ENCODE measurements at regions not wholly inside any gene's neighbourhood (a gene's known extent, or its start where the extent isn't known, plus 50 kb on each side); places are given as distances from the start of the nearest gene placed in this dataset.
A peak's percentile ranks its signal among the peaks of the same experiment; 100 is the strongest.

DNA sequence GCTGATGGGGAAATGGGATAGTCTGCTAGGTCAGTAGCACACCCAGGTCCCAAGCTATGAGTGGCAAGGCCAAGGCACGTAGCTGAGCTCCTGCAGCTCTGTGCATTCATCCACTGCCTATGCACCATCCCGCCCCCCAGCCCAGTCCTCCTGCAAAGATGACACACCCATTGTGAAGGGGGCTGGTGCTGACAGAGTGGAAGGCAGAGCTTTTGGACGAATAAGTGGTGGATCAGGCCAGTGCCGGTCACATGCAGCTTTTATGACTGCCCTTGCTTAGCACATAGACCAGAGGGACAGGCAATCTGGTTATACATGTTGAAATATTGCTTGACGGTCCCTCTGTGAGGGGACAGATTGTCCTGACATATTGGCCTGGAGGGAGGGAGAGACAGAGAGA lies 494.3 kb downstream of the PTPRU start:
- no peak for DNase-seq (ENCODE audit: low spot score)

GRCh38 chr1:29729281-29729680 lies 493.0 kb downstream of the PTPRU start:
- DNase-seq (ENCODE audit: low spot score): no peak

GRCh38 chr1:29728703-29729102 lies 492.4 kb downstream of the PTPRU start:
- no peak for DNase-seq (ENCODE audit: low spot score)

GRCh38 chr1:29725262-29725661 lies 488.9 kb downstream of the PTPRU start:
- no peak for DNase-seq (ENCODE audit: low spot score)

GRCh38 chr1:29722598-29722997 lies 486.3 kb downstream of the PTPRU start:
- no peak for DNase-seq (ENCODE audit: low spot score)

GRCh38 chr1:29719253-29719652 lies 482.9 kb downstream of the PTPRU start:
- DNase-seq (ENCODE audit: low spot score): no peak

DNA sequence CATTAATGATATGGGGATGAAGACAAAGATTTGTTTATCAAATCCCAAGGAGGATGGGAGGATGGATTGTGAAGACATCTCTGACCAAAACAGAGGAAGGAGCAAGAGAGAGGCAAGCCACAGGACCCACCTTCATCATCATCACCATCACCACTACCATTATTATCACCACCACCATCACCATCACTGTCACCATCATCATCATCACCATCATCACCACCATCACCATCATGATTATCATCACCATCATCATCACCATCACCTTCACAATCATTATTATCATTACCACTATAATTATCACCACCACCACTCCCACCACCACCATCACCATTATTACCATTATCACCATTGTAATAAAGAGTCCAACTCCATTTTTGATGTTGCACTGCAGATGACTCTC lies 482.5 kb downstream of the PTPRU start:
- no peak for DNase-seq (ENCODE audit: low spot score)

DNA sequence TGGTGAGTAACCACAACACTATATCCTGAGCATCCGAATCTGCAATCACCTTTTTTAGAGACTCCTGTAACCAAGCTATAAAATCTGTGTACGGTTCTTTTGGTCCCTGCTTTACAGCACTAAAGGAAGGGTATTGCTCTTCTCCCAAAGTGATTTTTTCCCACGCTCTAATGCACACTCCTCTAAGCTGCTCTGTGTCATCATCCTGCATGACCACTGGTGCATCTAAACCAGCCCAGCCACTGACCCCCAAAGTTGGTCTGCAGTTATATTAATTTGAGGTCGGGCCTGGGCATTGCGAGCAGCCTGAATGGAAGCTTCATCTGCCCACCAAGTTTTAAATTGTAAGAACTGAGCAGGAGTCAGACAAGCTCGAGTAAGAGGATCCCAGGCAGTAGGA lies 480.0 kb downstream of the PTPRU start:
- no peak for DNase-seq (ENCODE audit: low spot score)

DNA sequence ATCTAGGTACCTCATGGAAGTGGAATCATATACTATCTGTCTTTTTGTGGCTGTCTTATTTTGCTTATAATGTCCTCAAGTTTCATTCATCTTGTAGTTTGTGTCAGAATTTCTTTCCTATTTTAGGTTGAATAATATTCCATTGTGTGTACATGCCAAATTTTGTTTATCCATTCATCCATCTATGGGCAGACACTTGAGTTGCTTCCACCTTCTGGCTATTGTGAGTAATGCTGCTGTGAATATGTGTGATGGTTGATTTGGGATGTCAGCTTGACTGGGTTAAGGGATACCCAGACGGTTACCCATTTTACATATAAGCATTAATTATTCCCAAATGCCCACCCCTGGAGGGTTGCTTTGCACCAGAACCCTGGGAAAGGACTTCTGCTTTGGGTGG lies 477.5 kb downstream of the PTPRU start:
- no peak for DNase-seq (ENCODE audit: low spot score)

DNA sequence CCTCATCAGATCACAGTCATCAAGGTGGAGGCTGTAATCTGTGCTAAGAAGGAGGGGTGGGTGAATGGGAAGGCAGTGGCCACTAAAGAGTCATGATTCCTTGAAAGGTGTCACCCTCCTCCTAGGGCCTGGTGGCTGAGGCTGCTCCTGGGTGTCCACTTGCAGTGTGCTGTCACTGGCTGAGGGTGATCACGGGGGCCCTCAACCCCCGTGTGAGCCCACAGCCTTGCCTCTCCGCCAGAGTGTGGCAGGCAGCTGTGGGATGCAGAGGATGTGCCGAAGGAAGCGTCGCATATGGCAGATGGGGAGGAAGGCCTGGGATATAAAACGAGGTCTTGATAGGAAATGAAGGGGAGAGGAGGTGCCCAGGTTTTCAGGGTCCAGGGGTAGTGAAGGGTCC lies 476.5 kb downstream of the PTPRU start:
- no peak for DNase-seq (ENCODE audit: low spot score)

GRCh38 chr1:29712284-29712651 lies 475.9 kb downstream of the PTPRU start:
- no peak for DNase-seq (ENCODE audit: low spot score)

- DNase-seq (ENCODE audit: low spot score): no peak
Observed at GRCh38 chr1:29711582-29712283, 475.4 kb downstream of the PTPRU start.

DNA sequence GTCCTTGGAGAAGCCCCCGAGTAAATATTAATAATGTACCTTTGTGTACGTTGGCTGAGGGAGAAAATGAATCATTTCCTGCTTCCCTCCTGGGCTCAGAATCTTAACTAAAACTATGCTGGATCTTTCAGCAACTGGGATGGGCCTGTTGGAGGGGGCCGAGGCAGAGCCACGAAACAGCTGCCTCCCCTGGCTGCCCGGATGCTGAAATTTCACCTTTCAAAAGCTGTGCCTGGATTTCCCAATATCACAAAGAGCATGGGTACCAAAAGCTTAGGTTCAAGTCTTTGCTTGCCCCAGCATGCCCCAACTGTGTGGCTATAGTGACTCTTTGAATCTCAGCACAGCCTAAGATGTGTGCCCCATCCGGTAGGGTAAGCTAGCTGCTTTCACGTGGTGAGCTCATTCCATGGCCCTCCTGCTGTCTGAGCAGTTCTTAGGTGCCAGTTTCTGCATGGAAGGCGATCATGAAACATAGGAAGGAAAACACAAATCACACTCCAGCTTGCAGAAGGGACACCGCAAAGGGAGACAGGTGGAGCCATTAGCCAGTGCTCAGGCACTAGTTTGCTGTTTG lies 473.5 kb downstream of the PTPRU start:
- DNase-seq (ENCODE audit: low spot score): no peak

DNA sequence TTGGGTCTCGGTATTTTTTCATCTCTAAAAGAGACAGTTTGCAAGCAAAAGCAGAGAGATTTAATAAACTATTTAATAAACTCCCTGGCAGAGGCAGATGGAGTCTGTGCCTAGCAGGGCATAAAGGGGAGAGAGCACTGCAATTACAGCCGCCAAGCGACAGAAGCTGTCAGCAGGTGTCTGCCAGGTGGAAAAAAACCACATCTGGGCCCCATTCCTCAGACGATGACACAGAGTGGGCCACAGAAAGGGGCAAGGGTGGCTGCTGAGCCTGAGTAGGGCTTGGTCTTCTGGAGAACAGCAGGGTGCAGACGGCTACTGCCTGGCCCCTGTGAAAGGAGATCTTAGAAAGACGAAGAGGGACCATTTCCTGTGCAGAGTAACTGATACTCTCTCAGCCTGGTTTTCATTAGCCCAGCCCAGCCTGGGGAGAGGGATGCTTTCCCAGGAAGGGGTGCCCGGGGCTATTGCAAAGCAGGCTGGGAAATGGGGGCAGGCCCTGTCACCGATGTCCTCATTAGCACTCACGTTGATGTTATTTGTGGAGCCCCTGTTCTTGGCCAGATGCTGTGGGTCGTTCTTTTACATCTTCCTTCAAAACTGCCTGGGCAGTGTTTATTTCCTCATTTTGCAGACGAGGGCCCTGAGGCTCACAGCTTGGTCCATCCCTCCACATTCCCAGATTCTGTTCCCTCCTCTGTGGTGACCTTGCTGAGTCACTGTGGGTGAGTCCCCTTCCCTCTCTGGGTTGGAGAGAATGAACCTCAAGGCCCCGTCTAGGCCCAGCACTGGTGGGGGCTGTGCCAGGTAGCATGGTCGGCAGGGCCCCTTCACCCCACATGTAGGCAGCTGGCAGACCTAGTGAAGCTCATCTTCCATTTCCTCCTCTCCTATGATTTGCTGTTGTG lies 472.7 kb downstream of the PTPRU start:
- DNase-seq (ENCODE audit: low spot score): no peak

- no peak for DNase-seq (ENCODE audit: low spot score)
Observed at GRCh38 chr1:29708381-29708780, 472.1 kb downstream of the PTPRU start.

GRCh38 chr1:29707796-29708195 lies 471.5 kb downstream of the PTPRU start:
- DNase-seq (ENCODE audit: low spot score): no peak

- peak; percentile 15 for DNase-seq (ENCODE audit: low spot score)
Observed at GRCh38 chr1:29706936-29707335, 470.6 kb downstream of the PTPRU start.

GRCh38 chr1:29704430-29704829 lies 468.1 kb downstream of the PTPRU start:
- DNase-seq (ENCODE audit: low spot score): no peak

DNA sequence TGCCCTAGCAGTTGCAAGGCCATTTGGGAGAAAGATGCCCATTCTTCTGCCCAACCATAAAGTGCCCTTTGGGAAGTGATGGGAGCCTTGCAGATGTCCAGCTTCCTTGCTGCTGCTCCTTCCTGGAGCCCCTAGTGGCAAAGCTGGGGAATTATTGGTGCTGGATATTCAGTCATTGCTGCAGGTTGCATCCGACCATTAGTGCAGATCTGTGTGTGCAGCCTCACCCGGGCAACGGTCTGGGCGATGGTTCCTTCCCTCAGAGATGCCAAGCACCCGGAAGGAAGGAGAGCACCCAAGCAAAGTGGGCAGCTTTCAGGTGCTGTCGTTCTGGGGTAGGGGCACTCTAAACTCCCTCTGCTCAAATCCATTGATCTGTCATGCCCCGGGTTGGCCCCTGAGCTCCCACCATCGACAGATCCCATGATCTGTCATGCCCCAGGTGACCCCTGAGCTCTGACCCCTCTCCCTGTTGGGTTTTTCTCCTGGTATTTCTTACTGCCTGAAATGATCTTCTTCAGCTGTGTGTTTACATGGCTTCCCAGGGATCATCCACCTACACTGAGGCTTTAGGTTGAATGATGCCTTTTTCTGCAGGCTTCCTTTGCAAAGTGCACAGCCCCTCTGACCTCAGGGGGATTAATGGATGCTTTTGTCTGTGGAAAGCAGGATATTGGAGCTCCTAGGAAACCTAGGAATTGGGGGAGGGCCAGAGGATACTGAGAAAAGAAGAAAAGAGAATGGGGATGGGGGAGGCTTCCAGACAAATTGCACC lies 467.5 kb downstream of the PTPRU start:
- DNase-seq (ENCODE audit: low spot score): peak; percentile 11

- DNase-seq (ENCODE audit: low spot score): no peak
Observed at GRCh38 chr1:29700491-29700890, 464.2 kb downstream of the PTPRU start.

GRCh38 chr1:29698626-29699025 lies 462.3 kb downstream of the PTPRU start:
- DNase-seq (ENCODE audit: low spot score): no peak

- DNase-seq (ENCODE audit: low spot score): peak; percentile 21
Observed at GRCh38 chr1:29698033-29698432, 461.7 kb downstream of the PTPRU start.

Measured in SK-N-DZ (cell line).